ENCODE measurements at regions not wholly inside any gene's neighbourhood (a gene's known extent, or its start where the extent isn't known, plus 50 kb on each side); places are given as distances from the start of the nearest gene placed in this dataset.
A peak's percentile ranks its signal among the peaks of the same experiment; 100 is the strongest.

DNA sequence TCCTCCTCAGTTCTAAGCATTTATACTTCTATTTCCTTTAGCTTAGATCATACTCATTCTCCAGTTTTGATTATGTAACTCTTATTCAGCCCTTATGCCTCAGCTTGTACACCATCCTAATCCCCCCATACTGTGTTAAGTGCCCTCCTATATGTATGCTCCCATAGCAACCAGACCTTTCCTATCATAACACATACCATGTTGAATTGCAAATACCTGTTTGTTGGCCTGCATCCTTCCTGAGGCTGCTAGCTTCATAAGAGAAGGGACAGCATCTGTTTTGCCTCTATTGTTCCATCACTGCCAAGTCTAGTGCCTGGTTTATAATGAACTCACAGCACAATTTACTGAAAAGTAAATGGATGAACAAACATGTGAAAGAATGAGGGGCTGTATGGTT lies 443.7 kb downstream of the CENPC start:
- no peaks in the 10 kb centered on the region for H3K27me3 ChIP-seq
- no peak for DNase-seq
- intact Hi-C loops (cut with DNase I; ENCODE audit: low total_unique reads) (no loop called here), in situ Hi-C loops (cut with MboI; ENCODE audit: low pct_ligation_motif_present in 1 of 4, low pct_unique_long_range_greater_than_20kb in 1 of 4, low sequenced_read_pairs in 3 of 4) (no loop called here)
- no peaks in the 10 kb centered on the region for H3K4me1 ChIP-seq
- no peak overlapping the region for H3K27ac ChIP-seq
- TF ChIP-seq, protein P1, sequence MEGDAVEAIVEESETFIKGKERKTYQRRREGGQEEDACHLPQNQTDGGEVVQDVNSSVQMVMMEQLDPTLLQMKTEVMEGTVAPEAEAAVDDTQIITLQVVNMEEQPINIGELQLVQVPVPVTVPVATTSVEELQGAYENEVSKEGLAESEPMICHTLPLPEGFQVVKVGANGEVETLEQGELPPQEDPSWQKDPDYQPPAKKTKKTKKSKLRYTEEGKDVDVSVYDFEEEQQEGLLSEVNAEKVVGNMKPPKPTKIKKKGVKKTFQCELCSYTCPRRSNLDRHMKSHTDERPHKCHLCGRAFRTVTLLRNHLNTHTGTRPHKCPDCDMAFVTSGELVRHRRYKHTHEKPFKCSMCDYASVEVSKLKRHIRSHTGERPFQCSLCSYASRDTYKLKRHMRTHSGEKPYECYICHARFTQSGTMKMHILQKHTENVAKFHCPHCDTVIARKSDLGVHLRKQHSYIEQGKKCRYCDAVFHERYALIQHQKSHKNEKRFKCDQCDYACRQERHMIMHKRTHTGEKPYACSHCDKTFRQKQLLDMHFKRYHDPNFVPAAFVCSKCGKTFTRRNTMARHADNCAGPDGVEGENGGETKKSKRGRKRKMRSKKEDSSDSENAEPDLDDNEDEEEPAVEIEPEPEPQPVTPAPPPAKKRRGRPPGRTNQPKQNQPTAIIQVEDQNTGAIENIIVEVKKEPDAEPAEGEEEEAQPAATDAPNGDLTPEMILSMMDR (IDR thresholded peaks at IDR 0.05), result no peak
- TF ChIP-seq EP300 (IDR thresholded peaks at IDR 0.05; ENCODE audit: low read depth), result no peak
- TF ChIP-seq POLR2A (IDR thresholded peaks at IDR 0.05), result no peak
- no peak for TF ChIP-seq POLR2AphosphoS5 (IDR thresholded peaks at IDR 0.05)
- no peaks in the 10 kb centered on the region for H3K9me3 ChIP-seq
- H3K36me3 ChIP-seq, result no peaks in the 10 kb centered on the region
- H3K4me3 ChIP-seq, result no peak overlapping the region

- Histone ChIP-seq H3K4me1 (no peaks in the 10 kb centered on the region), H3K36me3 (no peaks in the 10 kb centered on the region), H3K27ac (no peak overlapping the region), H3K27me3 (no peaks in the 10 kb centered on the region), H3K4me3 (no peak overlapping the region), H3K9me3 (no peaks in the 10 kb centered on the region)
- TF ChIP-seq POLR2A (IDR thresholded peaks at IDR 0.05), result no peak
- TF ChIP-seq POLR2AphosphoS5 (IDR thresholded peaks at IDR 0.05), result no peak
- no peak for TF ChIP-seq EP300 (IDR thresholded peaks at IDR 0.05; ENCODE audit: low read depth)
- TF ChIP-seq, protein P1 (IDR thresholded peaks at IDR 0.05), result no peak
- intact Hi-C loops (cut with DNase I; ENCODE audit: low total_unique reads), result no loop called here
- in situ Hi-C loops (cut with MboI; ENCODE audit: low pct_ligation_motif_present in 1 of 4, low pct_unique_long_range_greater_than_20kb in 1 of 4, low sequenced_read_pairs in 3 of 4), result loop anchor here in 1 of 4 donors (25.0 kb wide), 1 partner anchor 245 kb away; no protein-coding TSS in a partner anchor
- DNase-seq, result no peak
- WGBS, 2 donors (ENCODE audit: low coverage in 1 of 2), result 29 to 37% methylated on average over 3 to 4 of the region's 4 CpGs
Measured at GRCh38 chr4:67092351-67092750, 453.0 kb downstream of the CENPC start.

GRCh38 chr4:67091673-67092072 lies 453.6 kb downstream of the CENPC start:
- Histone ChIP-seq H3K36me3 (no peaks in the 10 kb centered on the region), H3K9me3 (no peaks in the 10 kb centered on the region), H3K4me3 (no peak overlapping the region), H3K27ac (no peak overlapping the region), H3K4me1 (no peaks in the 10 kb centered on the region), H3K27me3 (no peaks in the 10 kb centered on the region)
- in situ Hi-C loops (cut with MboI; ENCODE audit: low pct_ligation_motif_present in 1 of 4, low pct_unique_long_range_greater_than_20kb in 1 of 4, low sequenced_read_pairs in 3 of 4), result loop anchor here in 1 of 4 donors (25.0 kb wide), 1 partner anchor 246 kb away; no protein-coding TSS in a partner anchor
- no peak for DNase-seq
- TF ChIP-seq, protein P1 (IDR thresholded peaks at IDR 0.05), result no peak
- TF ChIP-seq POLR2AphosphoS5 (IDR thresholded peaks at IDR 0.05) (no peak), EP300 (IDR thresholded peaks at IDR 0.05; ENCODE audit: low read depth) (no peak), POLR2A (IDR thresholded peaks at IDR 0.05) (no peak)
- intact Hi-C loops (cut with DNase I; ENCODE audit: low total_unique reads), result no loop called here

DNA sequence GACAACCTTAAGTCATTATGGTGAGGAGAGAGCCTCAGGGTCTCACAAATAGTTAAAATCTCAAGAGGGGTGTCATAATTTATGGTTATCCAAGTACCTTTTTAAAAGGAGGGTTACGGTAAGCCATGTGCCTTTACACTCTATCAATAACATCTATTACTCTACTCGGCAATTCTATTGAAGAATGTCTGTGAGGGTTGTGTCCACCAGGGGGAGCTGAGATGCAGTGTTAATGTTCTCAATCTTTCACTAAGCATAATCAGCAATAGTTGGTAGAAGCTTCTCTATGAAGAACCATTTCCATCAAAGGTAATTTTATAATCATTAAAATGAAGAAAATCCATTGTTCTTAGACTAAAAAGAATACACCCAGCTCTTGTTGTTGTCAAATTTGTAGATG lies 457.4 kb downstream of the CENPC start:
- H3K4me1 ChIP-seq, result no peaks in the 10 kb centered on the region
- H3K9me3 ChIP-seq, result no peaks in the 10 kb centered on the region
- H3K27ac ChIP-seq, result no peak overlapping the region
- TF ChIP-seq, protein P1 (IDR thresholded peaks at IDR 0.05), result peak; percentile 34 to 55 (median 42)
- TF ChIP-seq POLR2A (IDR thresholded peaks at IDR 0.05) (no peak), EP300 (IDR thresholded peaks at IDR 0.05; ENCODE audit: low read depth) (no peak), POLR2AphosphoS5 (IDR thresholded peaks at IDR 0.05) (no peak)
- H3K36me3 ChIP-seq, result no peaks in the 10 kb centered on the region
- intact Hi-C loops (cut with DNase I; ENCODE audit: low total_unique reads), result no loop called here
- H3K27me3 ChIP-seq, result no peaks in the 10 kb centered on the region
- peak; percentile 35 for DNase-seq
- WGBS, 2 donors (ENCODE audit: low coverage in 1 of 2), result 17 to 41% methylated on average over 1 to 2 of the region's 2 CpGs
- in situ Hi-C loops (cut with MboI; ENCODE audit: low pct_ligation_motif_present in 1 of 4, low pct_unique_long_range_greater_than_20kb in 1 of 4, low sequenced_read_pairs in 3 of 4), result loop anchor here in 1 of 4 donors (25.0 kb wide), 1 partner anchor 249 kb away; no protein-coding TSS in a partner anchor
- H3K4me3 ChIP-seq, result no peak overlapping the region
